HG02938 (cell line): ENCODE measurements at regions not wholly inside any gene's neighbourhood (a gene's known extent, or its start where the extent isn't known, plus 50 kb on each side); places are given as distances from the start of the nearest gene placed in this dataset.

Experiments
- ATAC-seq: cut with Tn5 transposase; IDR thresholded peaks from one replicate; pipeline ENCODE4 v1.9.1; 2021; ENCODE audit warnings: mild to moderate bottlenecking, moderate library complexity; ENCODE audit not compliant: unreplicated experiment

DNA sequence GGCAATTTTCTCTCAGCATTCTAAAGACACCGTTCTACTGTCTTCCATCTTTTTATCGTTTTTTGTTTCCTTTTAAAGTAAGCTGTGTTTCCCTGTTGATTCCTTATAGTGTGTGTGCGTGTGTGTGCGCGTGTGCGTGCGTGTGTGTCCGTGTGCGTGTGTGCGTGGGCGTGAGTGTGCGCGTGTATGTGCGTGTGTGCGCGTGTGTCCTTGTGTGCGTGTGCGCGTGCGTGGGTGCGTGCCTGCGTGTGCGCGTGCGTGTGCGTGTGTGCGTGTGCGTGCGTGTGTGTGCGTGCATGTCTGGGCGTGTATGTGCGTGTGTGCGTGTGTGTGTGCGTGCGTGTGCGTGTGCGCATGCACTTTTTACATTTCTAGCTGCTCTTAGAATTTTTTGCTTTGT, 1033.7 kb downstream of the BRD1 start:
- no peak for ATAC-seq

DNA sequence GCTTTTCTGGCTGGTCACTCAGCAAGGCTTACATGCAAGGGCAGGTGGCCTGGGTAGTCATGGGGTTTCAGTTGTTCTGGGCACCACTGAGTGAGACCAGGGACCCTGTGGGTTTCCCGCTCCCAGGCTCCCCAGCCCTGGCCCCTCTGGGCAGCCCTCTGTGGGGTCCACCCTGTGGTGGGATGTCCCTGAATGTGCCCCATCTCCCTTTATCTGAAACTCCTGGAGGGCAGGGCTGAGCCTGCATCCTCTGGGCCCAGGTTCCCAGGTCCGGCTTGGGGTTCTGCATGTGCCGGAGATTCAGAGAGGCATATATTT, 1041.0 kb downstream of the BRD1 start:
- ATAC-seq = no peak

DNA sequence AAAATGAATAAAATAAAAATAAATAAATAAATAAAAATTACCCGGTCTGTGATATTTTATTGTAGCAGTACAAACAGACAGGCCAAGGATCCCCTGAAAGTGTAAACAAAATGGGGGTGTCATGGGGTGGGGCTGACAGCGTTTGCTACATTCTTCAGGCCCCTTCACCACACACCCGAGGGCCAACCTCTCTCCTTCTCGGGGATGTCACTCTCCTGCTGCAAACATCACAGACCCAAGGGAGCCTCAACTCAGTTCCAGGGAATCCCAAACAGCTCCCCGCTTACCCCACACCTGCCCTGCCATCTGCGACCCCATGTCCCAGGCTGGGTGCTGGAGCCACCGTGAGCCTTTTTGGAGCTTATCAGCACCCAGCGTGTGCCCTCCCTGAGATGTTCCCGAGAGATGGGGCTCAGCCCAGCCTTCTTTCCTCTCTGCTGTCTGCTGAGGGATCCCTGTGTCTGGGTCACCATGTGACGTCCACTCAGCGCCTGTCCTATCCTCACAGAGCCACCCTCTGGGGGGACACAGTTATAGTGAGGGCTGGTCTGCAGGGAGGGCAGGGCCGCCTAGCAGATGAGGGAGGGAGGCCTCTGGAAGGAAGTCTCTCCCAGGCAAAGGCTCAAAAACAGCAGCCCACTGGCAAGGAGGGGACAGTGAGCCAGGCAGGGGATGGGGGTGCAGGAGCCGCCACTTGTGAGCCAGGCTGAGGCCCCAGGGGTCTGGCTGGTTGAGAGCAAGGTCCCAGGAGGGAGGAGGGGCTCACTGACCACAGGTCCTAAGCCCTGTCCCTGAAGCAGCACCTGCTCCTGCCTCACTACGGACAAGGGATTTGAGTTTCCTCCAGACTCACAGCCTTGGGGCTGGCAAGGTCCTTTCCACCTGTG, 1041.6 kb downstream of the BRD1 start:
- ATAC-seq = no peak

DNA sequence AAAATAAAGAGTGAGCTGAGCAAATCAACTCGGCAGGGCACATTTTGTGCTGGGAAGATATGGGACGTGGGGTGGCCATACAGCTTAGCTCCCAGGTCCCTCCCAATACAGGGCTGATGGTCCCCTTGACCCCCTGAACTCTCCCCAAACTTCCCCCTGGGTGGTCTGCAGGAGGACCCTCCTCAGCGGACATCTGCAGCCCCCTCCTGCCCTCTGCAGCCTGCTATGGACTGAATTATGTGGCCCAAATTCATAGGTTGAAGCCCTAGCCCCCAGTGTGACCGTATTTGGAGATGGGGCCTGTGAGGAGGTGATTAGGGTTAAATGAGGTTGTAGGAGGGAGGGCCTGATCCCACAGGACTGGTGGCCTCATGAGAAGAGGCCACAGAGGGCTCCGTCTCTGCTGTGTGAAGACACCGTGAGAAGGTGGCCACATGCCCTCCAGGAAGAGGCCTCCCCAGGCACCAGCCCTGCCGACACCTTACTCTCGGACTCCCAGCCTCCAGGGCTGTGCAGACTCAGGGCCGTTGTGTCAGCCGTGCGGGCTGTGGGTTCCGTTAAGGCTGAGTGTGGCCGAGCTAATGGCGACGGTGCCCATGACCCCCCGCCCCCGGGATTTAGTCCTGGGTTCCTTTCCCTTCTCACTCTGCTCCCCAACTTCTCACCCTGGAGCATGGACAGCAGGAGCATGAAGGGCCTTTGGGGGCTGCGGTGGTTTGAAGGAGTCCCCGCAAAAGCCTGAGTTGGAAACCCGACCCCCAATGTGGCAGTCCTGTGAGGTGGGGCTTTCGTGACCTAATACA, 1042.8 kb downstream of the BRD1 start:
- no peak for ATAC-seq

DNA sequence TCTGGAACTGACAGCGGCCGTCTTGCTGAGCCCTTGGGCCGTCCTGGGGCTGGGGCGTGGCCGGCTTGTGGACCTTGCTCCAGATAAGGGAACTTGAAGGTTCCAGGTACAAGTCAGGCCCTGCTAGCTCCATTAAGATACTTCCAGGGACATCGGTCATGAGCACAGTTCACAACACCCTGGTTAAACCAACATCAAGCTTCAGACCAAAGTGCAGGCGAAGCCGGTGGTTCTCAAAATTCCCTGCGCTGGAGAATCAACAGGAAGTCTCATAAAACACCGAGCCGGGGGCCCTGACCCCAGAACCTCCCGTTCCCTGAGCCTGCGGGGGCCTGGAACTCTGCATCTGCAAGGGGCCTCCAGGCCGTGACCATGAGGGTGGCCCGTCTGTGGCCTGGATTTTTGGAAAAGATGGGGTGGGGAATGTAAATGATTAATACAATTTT, 1043.8 kb downstream of the BRD1 start:
- no peak for ATAC-seq

DNA sequence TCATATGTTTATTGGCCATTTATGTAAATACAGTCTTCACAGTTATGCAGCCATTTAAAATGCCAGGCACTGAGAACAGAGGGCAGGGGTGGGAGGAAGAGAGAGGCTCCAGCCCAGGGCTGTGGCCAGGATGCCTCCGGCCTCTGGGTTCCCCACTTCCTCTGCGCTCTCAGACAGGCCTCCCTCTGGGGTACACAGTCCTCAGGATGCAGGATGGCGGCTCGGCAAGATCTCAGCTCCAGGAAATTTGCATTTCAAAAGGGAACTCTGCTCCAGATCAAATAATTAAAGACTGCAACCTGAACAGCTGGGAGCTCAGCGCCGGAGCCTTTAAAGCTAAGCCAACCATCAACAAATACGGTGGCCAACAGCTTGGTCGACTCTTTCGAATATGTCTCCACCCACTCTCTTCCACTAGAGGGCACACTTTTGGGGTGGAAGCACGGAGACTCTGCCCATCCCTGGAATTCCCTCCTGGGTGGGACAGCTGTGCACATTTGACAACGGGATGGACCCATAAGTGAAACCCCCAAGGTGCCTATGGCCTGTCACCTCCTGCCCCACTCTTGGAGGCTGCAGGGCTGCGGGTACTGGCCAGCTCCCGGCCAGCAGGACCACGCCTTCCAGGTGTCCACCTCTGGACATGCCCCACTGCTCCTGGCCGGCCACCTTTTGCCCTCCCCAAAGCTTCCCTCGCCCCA, 1044.7 kb downstream of the BRD1 start:
- no peak for ATAC-seq

DNA sequence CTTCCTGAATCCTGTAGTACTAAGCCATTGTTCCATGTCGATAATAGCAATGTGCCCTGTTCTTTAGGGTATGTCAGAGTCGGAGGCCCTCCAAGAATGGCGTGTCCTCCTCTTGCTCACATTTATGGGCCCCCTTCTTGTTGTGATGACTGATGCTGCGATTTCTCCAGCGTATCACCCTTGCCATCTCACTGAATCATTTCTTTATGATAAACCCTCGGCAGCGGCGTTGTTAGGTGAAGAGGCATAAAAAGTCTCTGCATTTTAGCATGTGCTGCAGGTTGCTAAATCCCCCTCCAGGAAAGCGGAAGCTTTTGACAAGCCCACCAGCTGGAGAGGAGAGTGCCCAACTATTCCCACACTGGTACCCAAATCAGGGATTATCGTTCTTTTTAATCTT, 1045.3 kb downstream of the BRD1 start:
- no peak for ATAC-seq

DNA sequence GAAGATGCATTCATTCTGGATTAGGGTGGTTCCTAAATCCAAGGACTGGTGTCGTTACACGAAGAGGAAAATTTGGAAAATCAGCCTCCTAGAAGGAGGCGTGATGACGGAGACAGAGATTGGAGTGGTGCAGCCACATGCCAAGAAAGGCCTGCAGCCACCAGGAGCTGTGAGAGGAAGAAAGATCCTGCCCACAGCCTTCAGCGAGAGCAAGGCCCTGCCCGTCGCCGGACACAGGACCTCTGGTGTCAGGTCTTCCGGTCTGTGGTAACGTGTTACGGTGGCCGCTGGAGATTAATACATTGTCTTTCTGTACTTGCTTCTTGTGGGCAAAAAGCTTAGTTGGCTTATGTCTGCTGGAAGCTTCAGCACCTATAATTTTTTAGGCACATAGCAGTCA, 1045.8 kb downstream of the BRD1 start:
- no peak for ATAC-seq

DNA sequence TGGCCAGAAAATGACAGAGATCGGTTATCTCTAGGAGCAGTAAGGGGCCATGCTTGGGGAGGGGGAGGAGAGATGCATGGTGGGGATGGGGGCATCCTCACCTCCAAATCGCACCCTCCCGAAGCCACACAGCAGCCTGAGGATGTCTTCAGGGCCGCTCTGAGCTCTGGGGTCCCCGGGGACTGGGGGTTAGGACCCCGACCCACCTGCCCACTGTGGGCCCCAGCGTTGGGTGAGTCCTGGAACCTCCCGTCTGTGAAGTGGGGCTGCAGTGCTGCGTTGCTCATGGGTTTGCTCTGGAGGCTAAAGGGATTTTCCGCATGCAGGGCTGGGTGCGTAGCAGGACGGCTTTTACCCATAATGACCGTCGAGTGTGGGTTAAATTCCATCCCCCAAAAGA, 1046.3 kb downstream of the BRD1 start:
- no peak for ATAC-seq

DNA sequence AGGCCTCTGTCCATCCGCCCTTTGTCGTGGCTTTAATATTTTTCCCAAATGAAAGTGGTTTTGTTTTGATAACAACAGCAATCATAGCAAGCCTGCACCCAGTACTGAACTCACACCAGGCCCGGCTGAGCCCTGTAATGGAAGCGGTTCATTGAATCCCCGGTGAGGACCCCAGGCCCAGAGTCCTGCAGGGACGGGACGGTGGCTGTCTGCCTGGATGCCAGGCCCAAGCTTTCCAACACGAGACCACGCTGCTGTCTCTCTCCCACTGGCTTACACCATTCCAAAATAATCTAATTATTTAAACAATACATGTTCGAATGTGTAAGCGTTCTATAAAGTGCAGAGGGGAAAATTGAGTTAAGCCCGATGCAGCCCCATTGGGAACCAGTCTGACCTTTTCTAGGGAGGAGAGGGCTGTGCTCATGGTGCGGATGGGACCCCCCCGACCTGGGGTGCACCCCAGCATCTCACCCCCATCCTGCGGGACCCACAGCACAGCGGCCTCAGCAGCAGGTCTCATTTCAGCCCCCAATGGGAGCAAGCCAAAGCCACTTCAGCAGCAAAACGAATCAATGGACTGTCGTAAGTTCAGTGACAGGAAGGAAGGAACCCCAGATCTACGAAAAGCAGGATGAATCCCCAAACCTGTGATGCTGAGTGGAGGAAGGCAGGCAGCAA, 1046.9 kb downstream of the BRD1 start:
- no peak for ATAC-seq

DNA sequence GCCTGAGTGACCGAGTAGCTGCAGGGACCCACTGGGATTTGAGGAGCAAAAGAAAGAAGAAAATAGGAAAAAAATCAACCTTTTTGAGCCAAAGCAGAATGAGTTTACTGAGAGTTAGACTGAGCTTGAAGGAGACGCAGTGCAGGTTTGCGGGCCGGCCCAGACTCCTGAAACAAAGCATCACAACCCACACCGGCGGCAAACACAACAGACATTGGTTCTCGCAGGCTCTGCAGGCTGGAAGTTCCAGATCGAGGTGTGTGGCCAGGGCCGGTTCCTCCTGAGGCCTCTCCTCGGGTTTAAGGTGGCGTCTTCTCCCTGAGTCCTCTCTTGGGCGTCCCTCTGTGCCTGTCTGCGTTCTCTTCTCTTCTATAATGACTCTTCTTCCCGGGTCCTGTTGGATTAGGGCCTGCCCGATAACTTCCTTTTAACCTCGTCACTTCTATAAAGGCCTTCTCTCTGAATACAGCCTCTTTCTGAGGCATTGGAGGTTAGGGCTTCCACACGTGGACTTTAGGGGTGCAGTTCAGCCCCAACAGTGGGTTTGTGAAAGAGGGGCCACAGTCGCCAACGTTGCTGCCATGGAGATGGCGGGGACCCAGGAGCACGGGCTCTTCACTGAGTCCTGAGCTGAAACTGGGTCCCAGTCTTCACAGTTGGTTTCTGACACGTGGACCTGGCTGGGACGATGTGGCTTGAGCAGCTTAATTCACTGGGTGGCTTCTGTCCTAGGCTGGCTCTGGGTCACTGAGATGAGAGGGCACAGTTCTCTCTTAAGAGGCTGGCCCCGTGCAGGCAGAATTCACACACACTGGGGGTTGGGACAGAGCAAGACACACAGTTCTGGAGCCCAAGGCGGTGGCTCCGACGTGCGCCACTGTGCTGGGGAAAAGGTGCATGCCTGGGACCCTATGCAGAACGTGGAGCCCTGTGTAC, 1047.7 kb downstream of the BRD1 start:
- no peak for ATAC-seq

DNA sequence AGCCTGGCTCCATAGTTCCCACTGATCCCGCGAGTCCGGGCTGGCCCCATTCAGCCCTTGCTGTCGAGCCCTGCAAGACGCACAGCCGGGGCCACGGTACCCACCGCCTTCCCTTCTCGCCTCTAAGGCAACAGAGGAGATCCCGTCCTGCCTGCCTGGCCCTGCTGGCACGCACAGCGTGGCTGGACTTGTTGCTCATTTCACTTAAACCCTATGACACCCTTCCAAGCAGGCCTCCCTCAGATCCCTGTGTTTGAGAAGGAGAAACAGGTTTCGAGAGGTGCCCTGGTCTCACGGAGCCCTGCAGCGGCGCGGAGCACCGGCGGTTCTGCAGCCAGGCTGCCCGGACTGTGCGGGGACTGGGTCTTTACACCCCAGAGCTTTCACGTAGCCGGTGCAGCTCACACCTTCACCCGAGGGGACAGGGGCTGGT, 1048.4 kb downstream of the BRD1 start:
- no peak for ATAC-seq

DNA sequence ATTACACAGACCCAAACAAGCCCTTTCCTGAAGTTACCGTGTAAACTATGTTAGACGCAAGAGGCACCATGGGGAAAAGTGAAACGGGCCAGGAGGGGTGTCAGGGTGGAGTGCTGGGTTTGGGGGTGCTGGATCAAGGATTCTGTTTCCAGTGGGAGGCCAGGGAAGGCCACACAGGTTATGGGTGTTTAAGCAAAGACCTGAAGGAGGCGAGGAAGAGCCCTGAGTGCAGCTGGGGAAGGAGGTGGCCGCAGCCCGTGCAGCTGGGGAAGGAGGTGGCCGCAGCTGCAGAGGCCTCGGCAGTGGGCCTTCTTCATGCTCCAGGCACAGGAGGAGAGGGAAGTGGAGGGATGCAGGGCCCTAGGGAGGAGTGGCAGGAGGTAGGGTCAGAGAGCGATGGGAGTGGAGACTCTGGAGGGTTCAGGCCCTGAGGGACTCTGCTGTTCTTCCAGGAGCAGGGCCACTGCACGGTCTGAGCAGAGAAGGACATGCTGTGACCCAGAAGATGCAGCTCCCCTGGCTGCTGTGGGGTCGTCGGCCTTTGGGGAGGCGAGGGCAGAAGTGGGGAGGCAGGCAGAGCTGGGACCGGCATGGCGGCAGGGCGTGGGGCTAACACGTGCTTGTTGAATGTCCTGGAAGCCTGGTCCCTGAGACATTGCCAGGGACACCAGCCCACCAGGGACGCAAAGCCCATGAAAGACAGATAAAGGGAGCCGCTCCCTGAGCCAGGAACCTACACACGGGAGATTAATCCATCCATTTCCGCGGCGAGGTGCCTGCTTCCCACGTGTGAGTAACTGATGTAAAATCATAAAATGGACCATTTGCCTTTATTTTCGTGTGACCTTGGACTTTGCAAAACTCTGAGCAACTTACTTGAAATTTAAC, 1049.1 kb downstream of the BRD1 start:
- no peak for ATAC-seq

DNA sequence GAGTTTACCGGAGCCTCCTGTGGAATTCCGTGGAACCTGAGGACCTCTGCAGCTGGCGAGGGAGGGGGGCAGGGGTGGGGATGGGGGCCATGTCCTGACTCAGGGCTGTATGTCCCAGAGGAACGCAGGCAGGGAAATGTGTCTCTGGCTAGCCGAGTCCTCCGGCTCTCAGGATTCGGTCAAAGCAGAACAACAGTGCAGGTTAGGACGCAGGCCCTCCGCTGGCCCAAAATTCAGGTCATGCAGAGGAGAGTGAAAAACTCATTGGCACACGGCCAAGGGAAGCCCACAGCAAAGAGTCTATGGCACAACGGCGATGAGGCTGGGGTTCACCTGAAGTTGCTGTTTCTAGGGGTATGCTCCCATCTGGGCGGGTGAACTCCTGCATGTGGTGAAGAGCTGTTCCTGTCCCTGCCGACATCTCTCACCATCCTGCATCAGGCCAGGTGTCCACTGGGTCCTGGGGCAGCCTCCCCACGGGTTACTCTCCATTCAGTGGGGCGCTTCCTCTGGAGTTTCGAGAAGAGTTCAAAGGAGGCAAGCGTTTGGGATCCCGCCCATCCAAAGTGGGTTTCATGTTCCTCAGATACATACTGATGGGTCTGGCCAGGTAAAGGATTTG, 1055.3 kb downstream of the BRD1 start:
- no peak for ATAC-seq

DNA sequence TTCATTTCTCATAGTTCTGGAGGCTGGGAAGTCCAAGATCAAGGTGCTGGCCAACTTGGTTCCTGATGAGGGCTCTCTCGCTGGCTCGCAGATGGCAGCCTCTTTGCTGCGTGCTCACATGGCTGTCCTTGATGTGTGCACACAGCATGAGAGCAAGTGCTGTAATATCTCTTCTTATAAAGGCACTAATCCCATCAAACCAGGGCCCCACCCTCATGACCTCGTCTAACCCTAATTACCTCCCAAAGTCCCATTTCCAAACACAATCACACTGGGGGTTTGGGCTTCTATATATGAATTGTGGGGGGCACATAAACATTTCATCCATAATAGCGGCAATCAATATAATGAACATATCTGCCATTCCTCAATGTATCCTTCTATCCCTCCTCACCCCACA, 1062.1 kb downstream of the BRD1 start:
- no peak for ATAC-seq

DNA sequence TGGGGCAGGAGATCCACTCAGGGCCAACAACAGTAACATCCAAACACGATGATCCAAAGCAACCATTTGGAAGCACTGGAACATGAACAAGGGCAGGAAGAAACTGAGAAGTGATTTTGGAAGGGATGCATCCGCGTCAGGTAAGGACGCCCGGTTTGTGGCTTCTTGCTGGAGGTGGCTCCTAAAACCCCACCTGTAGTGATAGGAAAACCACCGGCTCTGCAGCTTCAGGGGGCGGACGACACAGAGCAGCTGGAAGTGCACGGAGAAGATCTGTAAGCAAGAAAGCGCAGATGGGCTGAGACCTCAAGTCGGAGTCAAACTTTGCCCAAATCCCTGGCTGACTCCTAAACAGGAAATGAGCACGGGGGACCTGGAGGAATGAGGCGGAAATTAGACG, 1066.1 kb downstream of the BRD1 start:
- ATAC-seq = no peak

DNA sequence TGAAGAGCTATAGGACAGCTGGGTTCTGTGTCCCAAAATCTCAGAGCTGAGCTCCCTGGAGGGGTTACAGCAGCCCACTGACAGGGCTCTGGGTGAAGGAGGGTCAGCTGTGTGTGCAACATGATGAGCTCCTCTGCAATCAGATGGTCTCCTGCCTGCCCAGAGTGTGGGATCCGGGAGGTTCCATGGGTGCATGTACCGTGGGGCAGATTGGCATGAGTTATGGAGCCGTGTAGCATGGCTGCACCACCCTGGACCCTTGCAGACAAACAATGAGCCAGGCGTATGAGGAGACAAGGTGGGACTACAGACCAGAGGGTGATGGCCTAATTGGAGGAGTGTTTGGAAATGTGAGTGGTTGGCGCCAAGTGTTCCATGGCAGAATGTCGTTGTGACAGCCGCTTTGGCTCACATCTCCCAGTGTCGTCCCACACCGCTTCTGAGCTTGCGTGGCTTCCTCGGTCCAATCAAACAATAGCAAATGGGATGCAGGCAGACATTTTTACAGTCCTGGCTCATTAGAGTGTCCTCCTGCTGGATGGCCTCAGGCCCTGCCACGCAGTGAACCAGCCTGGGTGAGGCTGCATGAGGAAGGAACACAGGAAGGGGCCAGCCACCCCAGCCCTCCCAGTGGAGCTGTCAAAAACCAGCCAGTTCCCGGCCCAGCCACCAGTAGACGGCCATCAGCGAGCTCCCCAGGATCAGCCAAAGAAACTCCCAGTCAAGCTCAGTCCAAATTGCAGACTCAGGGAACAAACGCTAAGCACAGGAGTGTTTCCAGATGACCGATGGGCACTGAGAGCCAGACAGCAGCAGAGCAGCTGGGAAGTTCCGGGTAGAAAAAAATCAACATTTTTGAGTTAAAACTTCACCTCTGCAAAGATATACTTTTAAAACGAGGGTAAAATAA, 1066.9 kb downstream of the BRD1 start:
- no peak for ATAC-seq
